Amniotic epithelial cell (primary cell): ENCODE measurements at regions not wholly inside any gene's neighbourhood (a gene's known extent, or its start where the extent isn't known, plus 50 kb on each side); places are given as distances from the start of the nearest gene placed in this dataset.

ENCODE experiments used
- DNase-seq: peaks from one replicate; pipeline ENCODE4 v3.0.0-alpha.2; 2010; ENCODE audit warnings: low read depth

- DNase-seq = no peak
These were observed 133.9 kb upstream of the MYLIP start for GRCh38 chr6:15994814-15995459.

GRCh38 chr6:15993716-15994228 is 135.1 kb upstream of the MYLIP start:
- DNase-seq = no peak

GRCh38 chr6:15990179-15990578 is 138.7 kb upstream of the MYLIP start:
- no peak for DNase-seq

- DNase-seq = no peak
These were observed 139.5 kb upstream of the MYLIP start for GRCh38 chr6:15989397-15989796.

GRCh38 chr6:15987569-15987968 is 141.3 kb upstream of the MYLIP start:
- peak; percentile 71 for DNase-seq

GRCh38 chr6:15986027-15986629 is 142.8 kb upstream of the MYLIP start:
- DNase-seq = no peak

GRCh38 chr6:15985379-15985959 is 143.4 kb upstream of the MYLIP start:
- no peak for DNase-seq

- no peak for DNase-seq
These were observed 146.9 kb upstream of the MYLIP start for GRCh38 chr6:15981956-15982355.

GRCh38 chr6:15980801-15981200 is 148.1 kb upstream of the MYLIP start:
- no peak for DNase-seq

GRCh38 chr6:15978426-15978825 is 150.5 kb upstream of the MYLIP start:
- DNase-seq = no peak

GRCh38 chr6:15977050-15977449 is 151.8 kb upstream of the MYLIP start:
- no peak for DNase-seq

GRCh38 chr6:15974817-15975216 is 154.1 kb upstream of the MYLIP start:
- DNase-seq = no peak

- DNase-seq = no peak
These were observed 158.4 kb upstream of the MYLIP start for GRCh38 chr6:15970517-15970916.

GRCh38 chr6:15969236-15969778 is 159.6 kb upstream of the MYLIP start:
- no peak for DNase-seq

- DNase-seq = no peak
These were observed 160.4 kb upstream of the MYLIP start for GRCh38 chr6:15968519-15968918.

GRCh38 chr6:15966000-15966520 is 162.8 kb upstream of the MYLIP start:
- no peak for DNase-seq

GRCh38 chr6:15962449-15962764 is 166.5 kb upstream of the MYLIP start:
- DNase-seq = peak; percentile 66

GRCh38 chr6:15961635-15962448 is 167.0 kb upstream of the MYLIP start:
- no peak for DNase-seq

GRCh38 chr6:15960740-15961634 is 167.9 kb upstream of the MYLIP start:
- no peak for DNase-seq

GRCh38 chr6:15957655-15958169 is 171.2 kb upstream of the MYLIP start:
- DNase-seq = no peak
